GM23248 (cell line): ENCODE measurements at regions not wholly inside any gene's neighbourhood (a gene's known extent, or its start where the extent isn't known, plus 50 kb on each side); places are given as distances from the start of the nearest gene placed in this dataset.

Experiments used
- DNase-seq: peaks from one replicate; pipeline ENCODE4 v3.0.0-alpha.2; 2015
- H2AFZ ChIP-seq: fragments of 200-600 bp; sonication (generic); 2 replicates; pipeline ENCODE4 v1.6.1; 2016; ENCODE audit warnings: antibody characterized with exemption
- H3F3A ChIP-seq: fragments of 200-600 bp; sonication (generic); 2 replicates; pipeline ENCODE4 v1.6.1; 2016; ENCODE audit warnings: mild to moderate bottlenecking, antibody characterized with exemption, mixed run types; ENCODE audit not compliant: insufficient read depth
- H3K27ac ChIP-seq: fragments of 200-600 bp; sonication (generic); 2 replicates; pipeline ENCODE4 v1.5.1; 2016; ENCODE audit warnings: mild to moderate bottlenecking
- H3K27me3 ChIP-seq: fragments of 200-600 bp; sonication (generic); replicated peaks from 2 replicates; pipeline ENCODE4 v1.6.1; 2016; ENCODE audit warnings: mild to moderate bottlenecking; ENCODE audit not compliant: insufficient read depth
- H3K36me3 ChIP-seq: fragments of 200-600 bp; sonication (generic); 2 replicates; pipeline ENCODE4 v1.6.1; 2016; ENCODE audit warnings: low read depth, mild to moderate bottlenecking
- H3K4me1 ChIP-seq: fragments of 200-600 bp; sonication (generic); 2 replicates; pipeline ENCODE4 v1.6.1; 2016; ENCODE audit warnings: mild to moderate bottlenecking; ENCODE audit not compliant: insufficient read depth
- H3K4me2 ChIP-seq: fragments of 200-600 bp; sonication (generic); one replicate; pipeline ENCODE4 v1.6.1; 2016; ENCODE audit warnings: mild to moderate bottlenecking; ENCODE audit not compliant: unreplicated experiment
- H3K4me3 ChIP-seq: fragments of 200-600 bp; sonication (generic); 2 replicates; pipeline ENCODE4 v1.5.1; 2016; ENCODE audit warnings: mild to moderate bottlenecking
- H3K79me2 ChIP-seq: fragments of 200-600 bp; sonication (generic); 2 replicates; pipeline ENCODE4 v1.6.1; 2016; ENCODE audit warnings: mild to moderate bottlenecking; ENCODE audit not compliant: insufficient read depth
- H3K9ac ChIP-seq: fragments of 200-600 bp; sonication (generic); 2 replicates; pipeline ENCODE4 v1.6.1; 2016; ENCODE audit warnings: mild to moderate bottlenecking
- H3K9me2 ChIP-seq: fragments of 200-600 bp; sonication (generic); 2 replicates; pipeline ENCODE4 v1.6.1; 2016; ENCODE audit warnings: mixed run types, mild to moderate bottlenecking, moderate library complexity; ENCODE audit not compliant: insufficient read depth
- H3K9me3 ChIP-seq: fragments of 200-600 bp; sonication (generic); one replicate; pipeline ENCODE4 v1.6.1; 2017; ENCODE audit warnings: low read depth
- H4K20me1 ChIP-seq: fragments of 200-600 bp; sonication (generic); 2 replicates; pipeline ENCODE4 v1.6.0; 2016; ENCODE audit not compliant: insufficient read depth
- EZH2 ChIP-seq: fragments of 200-600 bp; sonication (generic); IDR thresholded peaks from 2 replicates; pipeline ENCODE4 v1.6.1; 2018; ENCODE audit warnings: antibody characterized with exemption, mild to moderate bottlenecking; ENCODE audit not compliant: insufficient read depth, poor library complexity, severe bottlenecking
- EZH2phosphoT487 ChIP-seq: fragments of 200-600 bp; sonication (generic); IDR thresholded peaks from 2 replicates; pipeline ENCODE4 v1.6.1; 2018; ENCODE audit warnings: antibody characterized with exemption, moderate library complexity, mild to moderate bottlenecking, low read depth; ENCODE audit not compliant: insufficient read depth
- WGBS, 2 experiments: methylation state at CpG; one replicate each; pipeline ENCODE4 v1.1.6; 2015 to 2017; ENCODE audit warnings: low lambda C conversion rate in 2 of 2, low coverage in 1 of 2; ENCODE audit errors: missing lambda C conversion rate in 2 of 2; 5-methylcytosine and 5-hydroxymethylcytosine counted together
- in situ Hi-C: fragments of 300-500 bp; cut with MboI; formaldehyde crosslinking; loops from 2 replicates; pipeline ENCODE4 v1.15.0; 2020

DNA sequence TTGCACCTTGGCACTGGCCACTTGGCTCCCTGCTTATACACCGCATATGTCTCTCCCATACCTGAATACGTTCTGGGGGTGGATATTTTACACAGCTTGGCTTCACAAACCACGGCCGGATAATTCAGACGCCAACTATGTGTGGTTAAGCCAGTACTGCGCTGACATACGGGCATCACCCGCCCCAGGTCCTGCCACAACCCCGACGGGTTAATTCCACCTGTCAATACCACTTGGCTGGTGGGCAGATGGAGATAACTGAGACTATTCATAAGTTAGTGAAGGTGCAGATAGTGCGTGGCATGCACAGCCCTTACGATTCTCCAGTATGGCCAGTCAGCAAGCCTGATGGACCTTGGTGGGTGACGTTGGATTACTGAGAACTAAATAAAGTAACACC, 696.3 kb upstream of the AGA start:
- Histone ChIP-seq H3K27me3 (no peaks in the 10 kb centered on the region), H3K4me2 (no peak overlapping the region), H3F3A (no peaks in the 10 kb centered on the region), H3K9ac (no peak overlapping the region), H3K4me3 (no peak overlapping the region), H3K36me3 (no peaks in the 10 kb centered on the region), H4K20me1 (no peaks in the 10 kb centered on the region), H3K27ac (no peak overlapping the region), H2AFZ (no peak overlapping the region), H3K9me2 (no peaks in the 10 kb centered on the region), H3K9me3 (peaks cover under 1% of the 10 kb centered on the region), H3K4me1 (no peaks in the 10 kb centered on the region), H3K79me2 (no peaks in the 10 kb centered on the region)
- TF ChIP-seq EZH2 (no peak), EZH2phosphoT487 (no peak)
- in situ Hi-C loops = no loop called here
- DNase-seq = no peak
- WGBS, 2 experiments = 55 to 57% methylated on average over 13 of the region's 13 CpGs

DNA sequence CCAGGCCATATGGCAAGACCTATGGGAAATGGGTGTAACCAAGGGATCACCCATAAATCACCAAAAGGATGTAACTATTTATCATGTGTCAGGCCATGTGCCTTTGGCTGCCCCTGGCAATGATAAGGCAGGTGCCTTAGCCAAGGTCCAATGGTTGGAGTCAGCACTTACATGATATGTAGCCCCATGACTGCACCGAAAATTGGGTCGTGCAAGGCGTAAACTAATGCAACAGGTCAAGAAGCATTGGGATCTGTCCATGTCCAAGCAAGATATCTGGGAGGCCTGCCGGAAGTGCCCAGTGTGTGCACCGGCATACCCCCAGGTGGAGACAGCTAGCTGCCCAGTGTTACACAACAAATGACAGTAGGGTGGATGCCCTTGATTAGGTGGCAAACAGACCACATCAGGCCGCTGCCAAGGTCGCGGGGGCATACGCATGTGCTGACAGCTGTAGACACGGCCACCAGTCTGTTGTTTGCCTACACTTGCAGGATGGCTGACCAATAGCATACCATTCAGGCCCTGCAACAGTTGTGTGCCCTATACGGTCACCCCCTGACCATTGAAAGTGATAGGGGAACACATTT, 698.2 kb upstream of the AGA start:
- Histone ChIP-seq H3K27me3 (no peaks in the 10 kb centered on the region), H3K4me3 (no peak overlapping the region), H3K4me2 (no peak overlapping the region), H3K36me3 (no peaks in the 10 kb centered on the region), H3K9me2 (no peaks in the 10 kb centered on the region), H2AFZ (no peak overlapping the region), H3F3A (no peaks in the 10 kb centered on the region), H4K20me1 (no peaks in the 10 kb centered on the region; the same call in 1 of the 2 replicates), H3K9ac (no peak overlapping the region), H3K9me3 (no peaks in the 10 kb centered on the region), H3K27ac (no peak overlapping the region), H3K79me2 (no peaks in the 10 kb centered on the region), H3K4me1 (no peaks in the 10 kb centered on the region)
- DNase-seq = no peak
- in situ Hi-C loops = no loop called here
- WGBS, 2 experiments = 55 to 56% methylated on average over 11 of the region's 11 CpGs
- TF ChIP-seq EZH2phosphoT487 (no peak), EZH2 (no peak)

DNA sequence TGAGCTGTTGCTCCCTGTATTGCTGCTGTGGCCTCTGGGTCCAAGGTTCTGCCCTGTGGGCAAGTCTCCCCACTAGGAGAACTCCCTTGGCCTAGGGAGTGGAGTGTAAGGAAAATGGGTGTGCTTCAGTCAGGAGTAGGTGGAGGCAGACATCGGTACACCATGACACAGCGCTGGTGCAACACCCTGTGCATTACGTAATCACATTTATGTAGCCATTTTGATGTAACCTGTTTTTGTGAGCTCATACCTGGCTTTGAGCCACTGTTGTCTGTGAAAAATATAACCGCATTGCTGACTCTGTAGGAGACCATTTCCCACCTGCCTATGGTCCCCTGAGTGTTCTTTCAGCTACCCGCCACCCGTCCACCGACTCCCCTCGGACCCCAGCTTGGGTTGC, 700.5 kb upstream of the AGA start:
- H4K20me1 ChIP-seq = no peaks in the 10 kb centered on the region; the same call in 1 of the 2 replicates

DNA sequence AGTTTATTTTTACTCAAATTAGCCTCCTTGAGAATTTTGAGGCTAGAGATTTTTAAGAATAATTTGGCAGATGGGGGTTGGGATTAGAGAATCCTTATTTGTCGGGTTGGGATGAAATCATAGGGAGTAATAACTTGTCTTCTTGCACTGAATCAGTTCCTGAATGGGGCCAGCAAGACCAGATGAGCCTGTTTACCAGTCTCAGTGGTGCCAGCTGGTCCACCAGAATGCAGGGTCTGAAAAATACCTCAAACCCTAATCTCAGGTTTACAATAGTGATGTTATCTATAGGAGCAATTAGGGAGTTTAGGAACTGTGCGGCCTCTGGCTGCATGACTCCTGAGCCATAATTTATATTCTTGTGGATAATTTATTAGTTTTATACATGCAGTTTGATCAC, 705.9 kb upstream of the AGA start:
- no peak for TF ChIP-seq EZH2
- no peak for TF ChIP-seq EZH2phosphoT487
- Histone ChIP-seq H3K27ac (no peak overlapping the region), H2AFZ (no peak overlapping the region), H3K9me3 (no peaks in the 10 kb centered on the region), H3K9ac (no peak overlapping the region), H3K4me2 (no peak overlapping the region), H3K36me3 (no peaks in the 10 kb centered on the region), H3F3A (no peaks in the 10 kb centered on the region), H4K20me1 (no peaks in the 10 kb centered on the region; the same call in 1 of the 2 replicates), H3K27me3 (no peaks in the 10 kb centered on the region), H3K79me2 (no peaks in the 10 kb centered on the region), H3K9me2 (no peaks in the 10 kb centered on the region), H3K4me1 (no peaks in the 10 kb centered on the region), H3K4me3 (no peak overlapping the region)
- in situ Hi-C loops = no loop called here
- 23 to 31% methylated on average over 2 of the region's 2 CpGs for WGBS, 2 experiments
- no peak for DNase-seq

More for the DNA sequence above, 700.5 kb upstream of the AGA start:
- Histone ChIP-seq H3K4me2 (no peak overlapping the region), H3K27me3 (no peaks in the 10 kb centered on the region), H3F3A (no peaks in the 10 kb centered on the region), H3K27ac (no peak overlapping the region), H3K79me2 (no peaks in the 10 kb centered on the region), H3K4me3 (no peak overlapping the region), H3K9me2 (no peaks in the 10 kb centered on the region), H3K9me3 (no peaks in the 10 kb centered on the region), H2AFZ (no peak overlapping the region), H3K9ac (no peak overlapping the region), H3K4me1 (no peaks in the 10 kb centered on the region), H3K36me3 (no peaks in the 10 kb centered on the region)
- no peak for DNase-seq
- WGBS, 2 experiments = 60 to 72% methylated on average over 8 of the region's 8 CpGs
- in situ Hi-C loops = no loop called here
- no peak for TF ChIP-seq EZH2phosphoT487
- TF ChIP-seq EZH2 = no peak

DNA sequence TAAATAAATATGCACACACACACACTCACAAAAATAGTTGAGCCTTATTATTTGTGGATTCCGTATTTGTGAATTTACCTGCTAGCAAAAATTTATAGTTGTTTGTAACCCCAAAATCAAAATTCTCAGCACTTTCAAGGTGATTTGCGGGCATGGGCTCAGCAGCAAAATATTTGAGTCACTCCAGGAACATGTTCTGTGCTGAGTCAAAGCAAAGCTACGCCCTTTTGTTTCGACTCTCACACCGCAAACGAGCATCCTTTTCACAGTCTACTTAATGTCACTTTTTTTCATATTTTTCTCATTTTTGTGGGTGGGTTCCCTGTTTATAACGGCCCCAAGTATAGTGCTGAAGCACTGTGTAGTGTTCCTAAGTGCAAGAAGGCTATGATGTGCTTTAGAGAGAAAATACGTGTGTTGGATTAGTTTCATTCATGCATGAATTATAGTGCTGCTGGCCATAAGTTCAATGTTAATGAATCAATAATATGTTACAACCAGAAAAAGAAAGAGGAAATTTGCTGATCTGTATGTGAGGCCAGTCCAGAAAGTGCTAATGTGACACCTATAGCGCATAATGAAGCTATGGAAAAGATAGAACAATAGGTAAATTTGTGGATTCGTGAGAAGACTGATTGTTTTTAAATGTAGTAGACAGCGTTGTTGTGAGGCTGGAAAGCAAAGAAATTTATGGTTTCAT, 723.2 kb upstream of the AGA start:
- Histone ChIP-seq H3K4me3 (no peak overlapping the region), H3K4me2 (no peak overlapping the region)
- 15 to 16% methylated on average over 11 of the region's 11 CpGs for WGBS, 2 experiments

More for the DNA sequence above, 723.2 kb upstream of the AGA start:
- no peaks in the 10 kb centered on the region for H3K4me1 ChIP-seq
- H3F3A ChIP-seq = no peaks in the 10 kb centered on the region
- no peaks in the 10 kb centered on the region for H3K36me3 ChIP-seq
- no peak overlapping the region for H3K27ac ChIP-seq
- in situ Hi-C loops = no loop called here
- no peak for DNase-seq
- no peaks in the 10 kb centered on the region for H3K9me2 ChIP-seq
- H4K20me1 ChIP-seq = no peaks in the 10 kb centered on the region
- H3K79me2 ChIP-seq = no peaks in the 10 kb centered on the region
- H2AFZ ChIP-seq = no peak overlapping the region
- no peaks in the 10 kb centered on the region for H3K27me3 ChIP-seq
- no peaks in the 10 kb centered on the region for H3K9me3 ChIP-seq
- TF ChIP-seq EZH2phosphoT487 = no peak
- TF ChIP-seq EZH2 = no peak
- H3K9ac ChIP-seq = no peak overlapping the region
